ENCODE measurements at regions not wholly inside any gene's neighbourhood (a gene's known extent, or its start where the extent isn't known, plus 50 kb on each side); places are given as distances from the start of the nearest gene placed in this dataset.

- TF ChIP-seq EZH2phosphoT487 (IDR thresholded peaks at IDR 0.05; ENCODE audit: borderline replicate concordance, low read length) (no peak), CTCF (conservative IDR thresholded peaks at IDR 0.05; ENCODE audit: low read depth, low read length) (no peak), EZH2 (IDR thresholded peaks at IDR 0.05; ENCODE audit: low read length, unreplicated experiment) (no peak)
Observed at GRCh38 chr10:60652628-60653027, 125.7 kb upstream of the CDK1 start.

All from PC-3 (cell line).